Right lobe of liver (tissue), 6 donors: ENCODE measurements at regions not wholly inside any gene's neighbourhood (a gene's known extent, or its start where the extent isn't known, plus 50 kb on each side); places are given as distances from the start of the nearest gene placed in this dataset.

Source experiments
- ATAC-seq, 4 donors: fragments of 200-7000 bp; cut with Tn5 transposase; one replicate each; pipeline ENCODE4 v1.9.1; 2020; ENCODE audit warnings: mild to moderate bottlenecking in 4 of 4, moderate library complexity in 4 of 4
- DNase-seq, 3 donors: peaks; one replicate each; pipeline ENCODE4 v3.0.0-alpha.2; 2020
- H3K27ac ChIP-seq, 3 donors: fragments of 200-600 bp; one replicate each; pipeline ENCODE4 v1.8.0; 2022
- H3K27me3 ChIP-seq, 2 donors: fragments of 200-600 bp; one replicate each; pipeline ENCODE4 v1.8.0; 2022
- H3K36me3 ChIP-seq, 4 donors: fragments of 200-600 bp; sonication (generic) in 1 of 4; one replicate each; pipeline versions ENCODE4 v1.5.1 to v1.8.0; 2017 to 2022; ENCODE audit warnings: control low read depth in 1 of 4
- H3K4me1 ChIP-seq, 4 donors: fragments of 200-600 bp; sonication (generic) in 1 of 4; one replicate each; pipeline versions ENCODE4 v1.5.1 to v1.8.0; 2017 to 2022; ENCODE audit warnings: control low read depth in 1 of 4
- H3K4me3 ChIP-seq, 3 donors: fragments of 200-600 bp; one replicate each; pipeline ENCODE4 v1.8.0; 2022
- H3K9me3 ChIP-seq, 4 donors: fragments of 200-600 bp; sonication (generic) in 1 of 4; one replicate each; pipeline versions ENCODE4 v1.5.1 to v1.8.0; 2017 to 2022; ENCODE audit warnings: control low read depth in 1 of 4
- POLR2A ChIP-seq: fragments of 450-650 bp; IDR thresholded peaks from one replicate; pipeline ENCODE4 v1.6.1; 2017; ENCODE audit warnings: antibody characterized with exemption, mild to moderate bottlenecking
- WGBS: methylation state at CpG from one replicate; pipeline ENCODE4 v1.1.6; 2018; ENCODE audit warnings: low coverage, low lambda C conversion rate; ENCODE audit not compliant: insufficient coverage; ENCODE audit errors: missing lambda C conversion rate; 5-methylcytosine and 5-hydroxymethylcytosine counted together
- intact Hi-C, 2 donors: fragments of 100-400 bp; cut with DNase I; formaldehyde crosslinking; loops; one replicate each; pipeline versions ENCODE4 v1.11.2 to v1.14.1; 2022
- TF ChIP-seq, protein P1 (sequence below), 4 donors: fragments of 200-600 bp in 3 of 4; fragments of 450-650 bp in 1 of 4; IDR thresholded peaks; one replicate each; pipeline versions ENCODE4 v1.5.1 to v1.8.0; 2016 to 2022; ENCODE audit warnings: antibody characterized with exemption in 4 of 4, mild to moderate bottlenecking in 2 of 4
- donor health status: DM: no; HTN: yes; CAD: no.
- donor health status: DM: no; HTN: no; CAD: no.
- donor health status: DM: no; HTN: no; CAD: no.
- donor health status: DM: no; HTN: yes; CAD: no.
- donor health status: DM: no; HTN: yes; CAD: no.

DNA sequence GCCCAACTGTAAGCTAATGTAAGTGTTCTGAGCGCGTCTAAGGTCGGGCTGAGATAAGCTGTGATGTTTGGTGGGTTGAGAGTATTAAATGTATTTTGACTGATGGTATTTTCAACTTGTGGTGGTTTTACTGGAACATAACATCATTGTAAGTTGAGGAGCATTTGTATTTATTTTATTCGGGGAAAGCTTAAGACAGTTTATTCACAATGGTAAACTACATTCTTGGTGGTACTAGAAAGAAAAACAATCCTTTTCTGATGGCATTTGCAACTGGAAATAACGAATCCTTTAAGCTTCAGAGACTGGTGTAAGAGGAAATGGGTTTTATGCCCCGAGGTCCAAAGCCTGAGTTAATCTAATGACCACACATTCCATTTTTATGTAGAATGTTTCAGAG is 283.3 kb upstream of the NETO1 start:
- no peaks in the 10 kb centered on the region for H3K36me3 ChIP-seq
- WGBS: 60% methylated on average over 6 of the region's 6 CpGs
- intact Hi-C loops: no loop called here
- H3K9me3 ChIP-seq: no peaks in the 10 kb centered on the region
- H3K4me3 ChIP-seq: no peak overlapping the region
- no peak overlapping the region for H3K27ac ChIP-seq
- TF ChIP-seq, protein P1, sequence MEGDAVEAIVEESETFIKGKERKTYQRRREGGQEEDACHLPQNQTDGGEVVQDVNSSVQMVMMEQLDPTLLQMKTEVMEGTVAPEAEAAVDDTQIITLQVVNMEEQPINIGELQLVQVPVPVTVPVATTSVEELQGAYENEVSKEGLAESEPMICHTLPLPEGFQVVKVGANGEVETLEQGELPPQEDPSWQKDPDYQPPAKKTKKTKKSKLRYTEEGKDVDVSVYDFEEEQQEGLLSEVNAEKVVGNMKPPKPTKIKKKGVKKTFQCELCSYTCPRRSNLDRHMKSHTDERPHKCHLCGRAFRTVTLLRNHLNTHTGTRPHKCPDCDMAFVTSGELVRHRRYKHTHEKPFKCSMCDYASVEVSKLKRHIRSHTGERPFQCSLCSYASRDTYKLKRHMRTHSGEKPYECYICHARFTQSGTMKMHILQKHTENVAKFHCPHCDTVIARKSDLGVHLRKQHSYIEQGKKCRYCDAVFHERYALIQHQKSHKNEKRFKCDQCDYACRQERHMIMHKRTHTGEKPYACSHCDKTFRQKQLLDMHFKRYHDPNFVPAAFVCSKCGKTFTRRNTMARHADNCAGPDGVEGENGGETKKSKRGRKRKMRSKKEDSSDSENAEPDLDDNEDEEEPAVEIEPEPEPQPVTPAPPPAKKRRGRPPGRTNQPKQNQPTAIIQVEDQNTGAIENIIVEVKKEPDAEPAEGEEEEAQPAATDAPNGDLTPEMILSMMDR (IDR thresholded peaks at IDR 0.05): no peak
- no peak for TF ChIP-seq POLR2A
- DNase-seq (no peak), ATAC-seq (no peak)
- no peaks in the 10 kb centered on the region for H3K4me1 ChIP-seq
- no peaks in the 10 kb centered on the region for H3K27me3 ChIP-seq

DNA sequence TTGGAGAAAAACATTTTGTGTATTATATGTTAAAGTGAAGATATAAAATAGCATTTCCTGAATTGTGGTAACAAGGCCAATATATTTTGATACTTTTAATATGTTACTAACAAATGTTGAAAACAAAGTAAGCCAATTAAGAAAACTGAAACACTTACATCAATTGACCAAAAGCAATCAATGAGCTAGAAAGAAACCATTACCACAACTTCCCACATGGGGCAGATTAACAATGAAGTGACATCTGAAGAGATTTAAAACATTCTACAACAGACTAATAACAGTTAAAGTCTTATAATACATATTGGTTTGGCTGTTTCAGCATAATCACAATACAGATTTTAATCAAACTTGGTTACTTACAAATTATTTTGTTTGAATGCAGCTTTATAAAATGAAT is 282.4 kb upstream of the NETO1 start:
- ATAC-seq (no peak), DNase-seq (no peak)
- no peaks in the 10 kb centered on the region for H3K9me3 ChIP-seq
- H3K4me1 ChIP-seq: no peaks in the 10 kb centered on the region
- H3K27ac ChIP-seq: no peak overlapping the region
- intact Hi-C loops: no loop called here
- H3K27me3 ChIP-seq: no peaks in the 10 kb centered on the region
- no peak overlapping the region for H3K4me3 ChIP-seq
- TF ChIP-seq, protein P1 (IDR thresholded peaks at IDR 0.05): peak in 1 of 4 donors; percentile 5
- TF ChIP-seq POLR2A: no peak
- no peaks in the 10 kb centered on the region for H3K36me3 ChIP-seq

DNA sequence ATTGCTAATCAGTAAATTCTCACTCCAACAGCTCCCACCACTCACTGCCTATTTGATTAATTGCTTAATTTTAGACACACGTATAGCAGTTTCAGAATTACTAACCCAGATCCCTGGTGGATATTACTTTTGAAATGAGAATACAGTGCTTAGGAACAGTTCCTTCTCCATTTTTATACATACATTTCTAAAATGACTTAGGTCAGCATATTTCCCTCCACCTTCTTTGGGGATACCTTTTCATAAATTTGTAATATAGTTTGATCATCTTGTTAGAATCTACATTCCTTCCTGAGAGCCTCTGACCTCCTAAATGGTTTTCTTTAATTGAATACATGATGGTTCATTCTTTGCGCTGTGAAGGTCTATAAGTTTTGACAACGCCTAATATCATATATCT is 279.8 kb upstream of the NETO1 start:
- Histone ChIP-seq H3K4me3 (no peak overlapping the region), H3K4me1 (no peaks in the 10 kb centered on the region), H3K36me3 (no peaks in the 10 kb centered on the region), H3K9me3 (no peaks in the 10 kb centered on the region), H3K27me3 (no peaks in the 10 kb centered on the region), H3K27ac (no peak overlapping the region)
- intact Hi-C loops: no loop called here
- 65% methylated on average over 3 of the region's 3 CpGs for WGBS
- no peak for DNase-seq
- no peak for TF ChIP-seq POLR2A
- no peak for ATAC-seq

DNA sequence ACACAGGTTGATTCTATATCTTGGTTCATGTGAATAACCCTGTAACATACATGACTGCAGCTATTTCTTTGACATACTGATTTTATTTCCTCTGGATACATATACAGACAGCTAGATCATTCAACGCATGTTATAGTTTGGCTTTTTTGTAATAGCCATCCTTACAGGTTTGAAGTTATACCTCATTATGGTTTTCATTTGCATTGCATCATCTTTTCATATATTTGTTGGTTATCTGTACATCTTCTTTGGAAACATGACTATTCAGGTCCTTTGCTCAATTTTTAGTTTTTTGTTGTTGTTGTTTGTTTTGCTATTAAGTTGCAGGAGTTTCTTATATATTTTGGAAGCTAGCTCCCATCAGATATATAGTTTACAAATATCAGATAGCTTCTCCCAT is 276.2 kb upstream of the NETO1 start:
- Histone ChIP-seq H3K36me3 (no peaks in the 10 kb centered on the region), H3K9me3 (no peaks in the 10 kb centered on the region), H3K4me3 (no peak overlapping the region), H3K27ac (no peak overlapping the region), H3K4me1 (no peaks in the 10 kb centered on the region), H3K27me3 (no peaks in the 10 kb centered on the region)
- DNase-seq: no peak
- no peak for ATAC-seq
- WGBS: 67% methylated on average over 1 of the region's 1 CpG
- intact Hi-C loops: no loop called here
- TF ChIP-seq POLR2A: no peak
- TF ChIP-seq, protein P1 (IDR thresholded peaks at IDR 0.05): no peak

DNA sequence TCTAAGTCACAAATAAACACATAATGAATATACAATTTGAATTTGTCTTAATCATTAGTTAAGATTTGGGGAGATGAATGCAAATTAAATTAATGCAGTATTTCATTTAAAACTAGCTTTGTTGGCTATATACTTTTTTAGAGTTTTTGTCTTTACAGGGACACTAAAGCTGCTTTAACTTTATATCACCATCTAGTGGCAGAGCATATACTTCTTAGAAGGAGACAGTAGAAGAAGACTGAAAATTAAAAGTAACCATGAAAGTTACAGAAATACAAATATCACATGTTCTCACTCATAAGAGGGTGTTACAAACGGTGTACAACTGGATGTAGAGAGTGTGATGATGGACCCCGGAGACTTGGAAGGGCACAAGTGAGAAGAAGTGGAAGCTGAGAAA is 268.3 kb upstream of the NETO1 start:
- H3K4me3 ChIP-seq: no peak overlapping the region
- intact Hi-C loops: no loop called here
- no peaks in the 10 kb centered on the region for H3K4me1 ChIP-seq
- H3K27ac ChIP-seq: no peak overlapping the region
- no peaks in the 10 kb centered on the region for H3K9me3 ChIP-seq
- DNase-seq: no peak
- 31% methylated on average over 2 of the region's 2 CpGs for WGBS
- ATAC-seq: peak in 1 of 4 donors; percentile 44
- no peak for TF ChIP-seq POLR2A
- TF ChIP-seq, protein P1 (IDR thresholded peaks at IDR 0.05): peak in 3 of 4 donors; percentile 40 to 44 (median 43)
- H3K36me3 ChIP-seq: no peaks in the 10 kb centered on the region
- no peaks in the 10 kb centered on the region for H3K27me3 ChIP-seq
